HG02588 (cell line): ENCODE measurements at regions not wholly inside any gene's neighbourhood (a gene's known extent, or its start where the extent isn't known, plus 50 kb on each side); places are given as distances from the start of the nearest gene placed in this dataset.
"Not testable (repeated sequence)": the region's sequence is repeated elsewhere in the genome, so short reads cannot be mapped to it uniquely, and the experiment has no call there.

Source experiments
- ATAC-seq: cut with Tn5 transposase; IDR thresholded peaks from one replicate; pipeline ENCODE4 v1.9.1; 2021; ENCODE audit warnings: mild to moderate bottlenecking, moderate library complexity; ENCODE audit not compliant: unreplicated experiment

DNA sequence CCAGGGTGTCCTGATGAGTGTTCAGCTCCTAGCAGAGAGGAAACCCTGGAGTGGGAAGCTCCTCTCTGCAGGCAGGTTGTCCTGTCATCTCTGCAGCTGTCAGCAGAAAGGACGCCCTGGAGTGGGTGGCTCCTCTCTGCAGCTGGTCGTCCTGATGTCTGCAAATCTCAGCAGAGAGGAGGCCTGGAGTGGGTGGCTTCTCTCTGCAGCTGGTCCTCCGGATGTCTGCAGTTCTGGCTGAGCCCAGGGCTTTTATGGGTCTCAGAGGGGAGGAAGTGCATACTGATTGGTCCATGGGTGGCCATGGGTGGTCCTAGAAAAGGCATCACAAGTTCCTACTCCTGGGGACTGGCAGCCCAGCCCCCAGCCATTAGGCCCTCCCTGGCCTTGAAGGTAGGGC lies 102.6 kb upstream of the BNIP2 start:
- no peak for ATAC-seq

DNA sequence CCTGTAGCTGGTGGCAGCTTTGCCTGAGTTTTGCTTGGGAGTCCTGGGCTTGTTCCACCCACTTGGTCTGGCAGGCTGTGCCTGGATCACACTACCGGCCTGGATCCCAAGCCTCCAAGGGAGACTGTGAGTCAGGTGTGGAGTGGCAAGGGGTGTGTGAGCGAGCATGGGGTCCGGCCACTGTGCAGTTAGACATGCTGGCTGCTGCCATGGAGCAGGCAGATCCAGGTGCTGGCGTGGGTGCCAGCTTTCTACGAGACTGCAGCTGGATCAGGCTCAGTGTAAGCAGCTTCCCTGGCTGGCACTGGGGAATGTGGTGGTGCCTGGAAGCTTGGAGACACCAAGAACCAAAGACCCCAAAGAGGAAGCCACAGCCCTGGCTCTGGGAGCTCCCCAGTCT lies 102.0 kb upstream of the BNIP2 start:
- no peak for ATAC-seq

DNA sequence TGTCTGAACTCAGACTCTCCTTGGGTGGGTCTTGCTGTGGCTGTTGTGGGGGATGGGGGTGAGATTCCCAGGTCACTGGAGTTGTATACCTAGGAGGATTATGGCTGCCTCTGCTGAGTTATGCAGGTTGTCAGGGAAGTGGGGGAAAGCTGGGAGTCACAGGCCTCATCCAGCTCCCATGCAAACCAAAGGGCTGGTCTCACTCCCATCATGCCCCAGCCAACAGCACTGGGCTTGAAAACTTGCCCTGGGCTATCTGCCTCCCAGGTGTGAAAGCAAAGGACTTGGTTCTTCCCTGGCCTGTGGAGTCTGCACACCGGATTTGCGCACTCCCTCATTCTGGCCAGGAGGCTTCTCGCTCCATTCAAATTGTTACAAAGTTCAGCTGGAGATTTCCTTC lies 97.3 kb upstream of the BNIP2 start:
- ATAC-seq, result not testable (repeated sequence)

- ATAC-seq, result not testable (repeated sequence)
Observed at GRCh38 chr15:59785981-59786380, 96.9 kb upstream of the BNIP2 start.

- ATAC-seq, result not testable (repeated sequence)
Observed at GRCh38 chr15:59783774-59784520, 94.8 kb upstream of the BNIP2 start.

GRCh38 chr15:59779110-59779509 lies 90.0 kb upstream of the BNIP2 start:
- ATAC-seq, result no peak

DNA sequence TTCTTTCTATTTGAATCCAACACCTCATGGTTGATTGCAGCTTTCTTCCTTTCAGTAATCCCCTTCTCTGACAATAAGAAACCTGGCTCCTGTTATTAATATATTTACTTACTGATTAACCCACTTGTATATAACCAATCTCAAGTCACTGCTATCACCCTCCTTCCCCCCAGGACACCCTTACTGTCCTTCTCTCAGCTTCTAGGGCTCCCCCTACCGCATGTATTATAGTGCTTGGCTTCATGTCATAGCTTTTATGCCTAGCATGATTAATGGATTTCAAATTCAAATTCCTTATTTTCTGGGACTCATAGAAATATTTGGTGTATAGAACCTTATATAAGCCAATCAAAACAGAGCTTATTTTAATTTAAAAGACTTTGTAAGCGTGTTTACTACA lies 75.7 kb upstream of the BNIP2 start:
- ATAC-seq, result no peak

- no peak for ATAC-seq
Observed at GRCh38 chr15:59762558-59762957, 73.4 kb upstream of the BNIP2 start.

GRCh38 chr15:59760256-59760655 lies 71.1 kb upstream of the BNIP2 start:
- not testable (repeated sequence) for ATAC-seq

DNA sequence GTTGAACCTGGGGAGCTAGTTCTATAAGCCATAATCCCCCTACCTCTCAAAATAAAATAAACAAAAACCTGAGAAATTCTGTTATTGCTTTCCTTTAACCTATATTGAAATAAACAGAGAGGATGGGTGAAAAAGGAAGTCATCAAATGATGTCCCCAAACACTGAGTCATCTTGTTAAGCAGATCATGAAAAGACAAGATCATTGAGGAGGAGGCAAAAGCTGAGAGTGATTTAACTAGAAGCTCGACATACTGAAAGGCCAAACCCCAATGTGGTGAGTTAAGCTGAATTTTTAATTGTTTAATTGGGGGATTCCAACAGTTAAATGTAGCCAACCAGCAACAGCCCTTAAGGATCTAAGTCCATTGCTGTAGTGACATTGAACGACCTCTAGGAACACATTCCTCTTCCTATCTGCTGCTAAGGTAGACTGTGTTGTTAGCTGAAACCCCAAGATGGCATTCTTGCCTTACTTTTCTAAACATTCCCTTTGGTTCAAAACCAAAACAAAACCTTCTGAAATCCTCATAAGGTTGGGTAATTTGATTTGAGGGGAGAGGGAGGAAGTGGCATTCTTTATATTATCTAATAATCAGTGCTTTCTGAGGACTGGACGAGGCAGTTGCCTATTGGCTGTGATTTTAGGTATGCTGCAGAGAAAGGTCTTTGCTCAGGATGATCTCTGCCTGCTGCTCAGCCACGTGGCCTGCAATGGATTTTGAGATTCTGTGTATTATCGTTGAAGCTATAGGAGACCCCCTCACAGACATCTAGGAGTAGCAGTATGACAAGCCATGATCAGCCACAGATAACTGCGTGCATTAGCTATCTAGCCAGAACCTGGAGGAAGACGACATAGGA lies 62.7 kb upstream of the BNIP2 start:
- ATAC-seq, result no peak

- no peak for ATAC-seq
Observed at GRCh38 chr15:59746777-59747176, 57.7 kb upstream of the BNIP2 start.

DNA sequence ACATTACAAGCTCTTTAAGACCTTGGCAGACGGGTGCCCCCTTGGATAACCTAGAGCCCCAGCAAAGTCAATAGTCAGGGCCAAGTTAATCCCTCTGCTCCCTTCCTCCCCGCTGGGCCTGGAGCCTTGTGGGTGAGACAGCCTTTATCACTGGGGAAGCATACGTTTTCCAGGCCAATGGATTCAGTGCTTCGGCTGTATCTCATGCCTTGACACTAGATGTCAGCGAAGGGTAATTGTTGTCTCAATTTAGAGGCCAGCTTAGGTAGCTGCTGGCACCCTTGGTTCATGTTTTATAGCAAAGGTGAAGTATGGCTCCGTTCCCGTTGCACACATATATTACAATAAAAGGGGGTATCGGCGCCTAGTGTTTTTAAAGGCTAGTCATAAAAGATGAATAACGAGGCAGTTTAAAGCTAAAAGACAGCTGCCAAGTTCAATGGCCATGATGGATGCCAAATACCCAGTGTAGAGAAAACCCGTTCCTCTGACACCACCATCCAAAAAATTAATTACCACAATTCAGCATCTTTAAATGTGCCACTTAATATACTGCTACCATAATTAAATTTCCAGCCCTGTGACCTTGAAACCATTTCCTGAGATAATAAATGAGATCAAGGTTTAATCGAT lies 52.3 kb upstream of the BNIP2 start:
- ATAC-seq, result no peak

GRCh38 chr15:59739557-59740186 lies 50.6 kb upstream of the BNIP2 start:
- no peak for ATAC-seq
